HG02763 (cell line): ENCODE measurements at regions not wholly inside any gene's neighbourhood (a gene's known extent, or its start where the extent isn't known, plus 50 kb on each side); places are given as distances from the start of the nearest gene placed in this dataset.
A peak's percentile ranks its signal among the peaks of the same experiment; 100 is the strongest.

ENCODE experiments used
- ATAC-seq: cut with Tn5 transposase; IDR thresholded peaks from one replicate; pipeline ENCODE4 v1.9.1; 2021; ENCODE audit warnings: mild to moderate bottlenecking, moderate library complexity; ENCODE audit not compliant: unreplicated experiment

GRCh38 chr2:8572712-8573233, 109.1 kb upstream of the ID2 start:
- no peak for ATAC-seq

- ATAC-seq = no peak
These were observed 108.5 kb upstream of the ID2 start for GRCh38 chr2:8573234-8573941.

GRCh38 chr2:8573942-8574195, 108.0 kb upstream of the ID2 start:
- ATAC-seq = no peak

GRCh38 chr2:8574196-8575037, 107.4 kb upstream of the ID2 start:
- ATAC-seq = peak; percentile 63

- ATAC-seq = no peak
These were observed 106.6 kb upstream of the ID2 start for GRCh38 chr2:8575038-8575833.

GRCh38 chr2:8575834-8576423, 105.9 kb upstream of the ID2 start:
- ATAC-seq = no peak

- ATAC-seq = no peak
These were observed 105.2 kb upstream of the ID2 start for GRCh38 chr2:8576525-8577167.

GRCh38 chr2:8577573-8577972, 104.3 kb upstream of the ID2 start:
- no peak for ATAC-seq

- no peak for ATAC-seq
These were observed 103.3 kb upstream of the ID2 start for GRCh38 chr2:8578335-8579244.

- no peak for ATAC-seq
These were observed 102.3 kb upstream of the ID2 start for GRCh38 chr2:8579485-8580085.

- no peak for ATAC-seq
These were observed 101.3 kb upstream of the ID2 start for GRCh38 chr2:8580316-8581233.

- no peak for ATAC-seq
These were observed 100.7 kb upstream of the ID2 start for GRCh38 chr2:8581234-8581561.

- no peak for ATAC-seq
These were observed 100.2 kb upstream of the ID2 start for GRCh38 chr2:8581601-8582041.

- no peak for ATAC-seq
These were observed 99.7 kb upstream of the ID2 start for GRCh38 chr2:8582191-8582590.

- ATAC-seq = no peak
These were observed 99.0 kb upstream of the ID2 start for GRCh38 chr2:8582651-8583399.

GRCh38 chr2:8583400-8584173, 98.3 kb upstream of the ID2 start:
- peak; percentile 64 for ATAC-seq
